Activated naive CD8-positive, alpha-beta T cell (primary cell): ENCODE measurements at regions not wholly inside any gene's neighbourhood (a gene's known extent, or its start where the extent isn't known, plus 50 kb on each side); places are given as distances from the start of the nearest gene placed in this dataset.
"Not testable (repeated sequence)": the region's sequence is repeated elsewhere in the genome, so short reads cannot be mapped to it uniquely, and the experiment has no call there.

ENCODE experiments used
- H3K27ac Mint-ChIP-seq: one replicate; pipeline ENCODE4 v1.8.0; 2021; ENCODE audit warnings: mixed read lengths
- H3K27me3 Mint-ChIP-seq: one replicate; pipeline ENCODE4 v1.8.0; 2021; ENCODE audit warnings: mixed read lengths
- H3K36me3 Mint-ChIP-seq: one replicate; pipeline ENCODE4 v1.8.0; 2021; ENCODE audit warnings: mixed read lengths
- H3K4me1 Mint-ChIP-seq: one replicate; pipeline ENCODE4 v1.8.0; 2021; ENCODE audit warnings: low read depth, mixed read lengths
- H3K4me3 Mint-ChIP-seq: one replicate; pipeline ENCODE4 v1.8.0; 2021; ENCODE audit warnings: mild to moderate bottlenecking, mixed read lengths
- H3K9me3 Mint-ChIP-seq: one replicate; pipeline ENCODE4 v1.8.0; 2021; ENCODE audit warnings: low read depth, mixed read lengths

GRCh38 chr21:6467907-6468306, 4053.5 kb upstream of the TPTE start:
- H3K27ac Mint-ChIP-seq, H3K27me3 Mint-ChIP-seq, H3K4me1 Mint-ChIP-seq, H3K4me3 Mint-ChIP-seq, H3K9me3 Mint-ChIP-seq, H3K36me3 Mint-ChIP-seq: not testable (repeated sequence)

GRCh38 chr21:6468331-6468860, 4053.0 kb upstream of the TPTE start:
- not testable (repeated sequence) for H3K27ac Mint-ChIP-seq, H3K9me3 Mint-ChIP-seq, H3K4me3 Mint-ChIP-seq, H3K36me3 Mint-ChIP-seq, H3K4me1 Mint-ChIP-seq, H3K27me3 Mint-ChIP-seq

- H3K9me3 Mint-ChIP-seq, H3K4me1 Mint-ChIP-seq, H3K36me3 Mint-ChIP-seq, H3K4me3 Mint-ChIP-seq, H3K27ac Mint-ChIP-seq, H3K27me3 Mint-ChIP-seq: not testable (repeated sequence)
These were observed 4047.0 kb upstream of the TPTE start for GRCh38 chr21:6474250-6474968.

- H3K36me3 Mint-ChIP-seq, H3K4me3 Mint-ChIP-seq, H3K9me3 Mint-ChIP-seq, H3K4me1 Mint-ChIP-seq, H3K27me3 Mint-ChIP-seq, H3K27ac Mint-ChIP-seq: not testable (repeated sequence)
These were observed 4040.3 kb upstream of the TPTE start for GRCh38 chr21:6481116-6481515.

- not testable (repeated sequence) for H3K27me3 Mint-ChIP-seq, H3K27ac Mint-ChIP-seq, H3K36me3 Mint-ChIP-seq, H3K9me3 Mint-ChIP-seq, H3K4me1 Mint-ChIP-seq, H3K4me3 Mint-ChIP-seq
These were observed 4038.8 kb upstream of the TPTE start for GRCh38 chr21:6482616-6483015.

- H3K4me1 Mint-ChIP-seq, H3K9me3 Mint-ChIP-seq, H3K36me3 Mint-ChIP-seq, H3K4me3 Mint-ChIP-seq, H3K27me3 Mint-ChIP-seq, H3K27ac Mint-ChIP-seq: not testable (repeated sequence)
These were observed 4037.7 kb upstream of the TPTE start for GRCh38 chr21:6483645-6484044.

- not testable (repeated sequence) for H3K36me3 Mint-ChIP-seq, H3K4me1 Mint-ChIP-seq, H3K27me3 Mint-ChIP-seq, H3K27ac Mint-ChIP-seq, H3K9me3 Mint-ChIP-seq, H3K4me3 Mint-ChIP-seq
These were observed 4034.6 kb upstream of the TPTE start for GRCh38 chr21:6486821-6487220.

- not testable (repeated sequence) for H3K27me3 Mint-ChIP-seq, H3K4me3 Mint-ChIP-seq, H3K9me3 Mint-ChIP-seq, H3K4me1 Mint-ChIP-seq, H3K36me3 Mint-ChIP-seq, H3K27ac Mint-ChIP-seq
These were observed 4028.7 kb upstream of the TPTE start for GRCh38 chr21:6492691-6493090.

GRCh38 chr21:6493957-6494356, 4027.4 kb upstream of the TPTE start:
- H3K9me3 Mint-ChIP-seq, H3K36me3 Mint-ChIP-seq, H3K4me1 Mint-ChIP-seq, H3K27ac Mint-ChIP-seq, H3K27me3 Mint-ChIP-seq, H3K4me3 Mint-ChIP-seq: not testable (repeated sequence)

- not testable (repeated sequence) for H3K4me3 Mint-ChIP-seq, H3K27me3 Mint-ChIP-seq, H3K4me1 Mint-ChIP-seq, H3K27ac Mint-ChIP-seq, H3K9me3 Mint-ChIP-seq, H3K36me3 Mint-ChIP-seq
These were observed 4025.0 kb upstream of the TPTE start for GRCh38 chr21:6496356-6496755.

GRCh38 chr21:6498716-6499115, 4022.7 kb upstream of the TPTE start:
- not testable (repeated sequence) for H3K4me3 Mint-ChIP-seq, H3K27me3 Mint-ChIP-seq, H3K36me3 Mint-ChIP-seq, H3K4me1 Mint-ChIP-seq, H3K9me3 Mint-ChIP-seq, H3K27ac Mint-ChIP-seq

- H3K4me1 Mint-ChIP-seq, H3K36me3 Mint-ChIP-seq, H3K27ac Mint-ChIP-seq, H3K27me3 Mint-ChIP-seq, H3K4me3 Mint-ChIP-seq, H3K9me3 Mint-ChIP-seq: not testable (repeated sequence)
These were observed 4022.1 kb upstream of the TPTE start for GRCh38 chr21:6499128-6499826.

GRCh38 chr21:6499866-6500265, 4021.5 kb upstream of the TPTE start:
- not testable (repeated sequence) for H3K4me3 Mint-ChIP-seq, H3K4me1 Mint-ChIP-seq

GRCh38 chr21:6500681-6501080, 4020.7 kb upstream of the TPTE start:
- H3K9me3 Mint-ChIP-seq, H3K27me3 Mint-ChIP-seq, H3K4me3 Mint-ChIP-seq, H3K4me1 Mint-ChIP-seq, H3K36me3 Mint-ChIP-seq, H3K27ac Mint-ChIP-seq: not testable (repeated sequence)

More at GRCh38 chr21:6499866-6500265, 4021.5 kb upstream of the TPTE start:
- not testable (repeated sequence) for H3K9me3 Mint-ChIP-seq, H3K27ac Mint-ChIP-seq, H3K36me3 Mint-ChIP-seq, H3K27me3 Mint-ChIP-seq

GRCh38 chr21:6506167-6506894, 4015.1 kb upstream of the TPTE start:
- H3K4me3 Mint-ChIP-seq, H3K9me3 Mint-ChIP-seq, H3K4me1 Mint-ChIP-seq, H3K36me3 Mint-ChIP-seq, H3K27ac Mint-ChIP-seq, H3K27me3 Mint-ChIP-seq: not testable (repeated sequence)

- H3K4me1 Mint-ChIP-seq, H3K9me3 Mint-ChIP-seq: not testable (repeated sequence)
These were observed 4013.8 kb upstream of the TPTE start for GRCh38 chr21:6507632-6508031.

More at GRCh38 chr21:6507632-6508031, 4013.8 kb upstream of the TPTE start:
- H3K4me3 Mint-ChIP-seq, H3K27me3 Mint-ChIP-seq, H3K36me3 Mint-ChIP-seq, H3K27ac Mint-ChIP-seq: not testable (repeated sequence)
